HL-60 (cell line): ENCODE measurements at regions not wholly inside any gene's neighbourhood (a gene's known extent, or its start where the extent isn't known, plus 50 kb on each side); places are given as distances from the start of the nearest gene placed in this dataset.
A peak's percentile ranks its signal among the peaks of the same experiment; 100 is the strongest.

Experiments used
- DNase-seq, 2 experiments: peaks; one replicate each; pipeline ENCODE4 v3.0.0-alpha.2; 2010 to 2020; ENCODE audit warnings: low read depth in 1 of 2, low spot score in 1 of 2
- H3K27ac ChIP-seq: fragments of 250-450 bp; sonication (Bioruptor Pico); replicated peaks from 2 replicates; pipeline ENCODE4 v1.5.1; 2020; ENCODE audit warnings: mild to moderate bottlenecking, moderate library complexity
- H3K27me3 ChIP-seq: fragments of 250-450 bp; sonication (Bioruptor Pico); 2 replicates; pipeline ENCODE4 v1.5.1; 2021; ENCODE audit warnings: mild to moderate bottlenecking, moderate library complexity; ENCODE audit not compliant: insufficient read depth, poor library complexity, severe bottlenecking
- H3K4me3 ChIP-seq: replicated peaks from 2 replicates; pipeline ENCODE4 v1.5.1; 2011; ENCODE audit warnings: mild to moderate bottlenecking, control low read depth, low read length; ENCODE audit not compliant: insufficient read depth
- GABPA ChIP-seq: IDR thresholded peaks from 2 replicates; pipeline ENCODE4 v1.6.1; 2012; ENCODE audit warnings: low read depth
- POLR2AphosphoS5 ChIP-seq: IDR thresholded peaks from 2 replicates; pipeline ENCODE4 v1.6.1; 2012; ENCODE audit warnings: low read depth
- SPI1 ChIP-seq: IDR thresholded peaks from 2 replicates; pipeline ENCODE4 v1.6.1; 2012; ENCODE audit warnings: low read depth, mild to moderate bottlenecking, borderline replicate concordance
- TF ChIP-seq, protein P1 (sequence below): IDR thresholded peaks from one replicate; pipeline ENCODE4 v1.5.1; 2011; ENCODE audit warnings: low read length, control low read depth, inconsistent platforms; ENCODE audit not compliant: insufficient read depth
- TF ChIP-seq, protein P2 (sequence below): IDR thresholded peaks from 2 replicates; pipeline ENCODE4 v1.6.1; 2012; ENCODE audit warnings: low read depth; ENCODE audit not compliant: insufficient replicate concordance

DNA sequence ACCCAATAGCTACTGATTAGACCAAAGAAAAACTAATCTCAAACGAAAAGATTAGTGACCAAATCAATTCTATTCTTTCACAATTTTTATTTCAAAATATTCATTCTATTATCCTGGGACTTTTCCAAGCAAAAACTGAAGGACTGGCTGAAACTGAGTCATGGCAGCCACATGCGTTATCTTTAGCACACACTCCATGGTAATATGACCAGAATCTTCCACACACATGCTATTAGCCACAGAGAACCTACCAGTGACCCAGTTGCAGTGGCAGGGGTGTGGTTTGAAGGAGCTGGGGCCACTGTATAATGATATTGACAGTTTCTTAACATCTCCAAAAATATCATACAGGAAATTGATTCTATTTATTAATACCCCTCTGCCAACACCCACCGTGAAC lies 154.8 kb upstream of the ABI3BP start:
- Histone ChIP-seq H3K27me3 (no peaks in the 10 kb centered on the region), H3K27ac (no peak overlapping the region; the same call in 1 of the 2 replicates), H3K4me3 (no peak overlapping the region)
- no peak for DNase-seq
- TF ChIP-seq GABPA (no peak), POLR2AphosphoS5 (no peak), SPI1 (no peak)
- TF ChIP-seq, protein P1, sequence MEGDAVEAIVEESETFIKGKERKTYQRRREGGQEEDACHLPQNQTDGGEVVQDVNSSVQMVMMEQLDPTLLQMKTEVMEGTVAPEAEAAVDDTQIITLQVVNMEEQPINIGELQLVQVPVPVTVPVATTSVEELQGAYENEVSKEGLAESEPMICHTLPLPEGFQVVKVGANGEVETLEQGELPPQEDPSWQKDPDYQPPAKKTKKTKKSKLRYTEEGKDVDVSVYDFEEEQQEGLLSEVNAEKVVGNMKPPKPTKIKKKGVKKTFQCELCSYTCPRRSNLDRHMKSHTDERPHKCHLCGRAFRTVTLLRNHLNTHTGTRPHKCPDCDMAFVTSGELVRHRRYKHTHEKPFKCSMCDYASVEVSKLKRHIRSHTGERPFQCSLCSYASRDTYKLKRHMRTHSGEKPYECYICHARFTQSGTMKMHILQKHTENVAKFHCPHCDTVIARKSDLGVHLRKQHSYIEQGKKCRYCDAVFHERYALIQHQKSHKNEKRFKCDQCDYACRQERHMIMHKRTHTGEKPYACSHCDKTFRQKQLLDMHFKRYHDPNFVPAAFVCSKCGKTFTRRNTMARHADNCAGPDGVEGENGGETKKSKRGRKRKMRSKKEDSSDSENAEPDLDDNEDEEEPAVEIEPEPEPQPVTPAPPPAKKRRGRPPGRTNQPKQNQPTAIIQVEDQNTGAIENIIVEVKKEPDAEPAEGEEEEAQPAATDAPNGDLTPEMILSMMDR: no peak
- TF ChIP-seq, protein P2, sequence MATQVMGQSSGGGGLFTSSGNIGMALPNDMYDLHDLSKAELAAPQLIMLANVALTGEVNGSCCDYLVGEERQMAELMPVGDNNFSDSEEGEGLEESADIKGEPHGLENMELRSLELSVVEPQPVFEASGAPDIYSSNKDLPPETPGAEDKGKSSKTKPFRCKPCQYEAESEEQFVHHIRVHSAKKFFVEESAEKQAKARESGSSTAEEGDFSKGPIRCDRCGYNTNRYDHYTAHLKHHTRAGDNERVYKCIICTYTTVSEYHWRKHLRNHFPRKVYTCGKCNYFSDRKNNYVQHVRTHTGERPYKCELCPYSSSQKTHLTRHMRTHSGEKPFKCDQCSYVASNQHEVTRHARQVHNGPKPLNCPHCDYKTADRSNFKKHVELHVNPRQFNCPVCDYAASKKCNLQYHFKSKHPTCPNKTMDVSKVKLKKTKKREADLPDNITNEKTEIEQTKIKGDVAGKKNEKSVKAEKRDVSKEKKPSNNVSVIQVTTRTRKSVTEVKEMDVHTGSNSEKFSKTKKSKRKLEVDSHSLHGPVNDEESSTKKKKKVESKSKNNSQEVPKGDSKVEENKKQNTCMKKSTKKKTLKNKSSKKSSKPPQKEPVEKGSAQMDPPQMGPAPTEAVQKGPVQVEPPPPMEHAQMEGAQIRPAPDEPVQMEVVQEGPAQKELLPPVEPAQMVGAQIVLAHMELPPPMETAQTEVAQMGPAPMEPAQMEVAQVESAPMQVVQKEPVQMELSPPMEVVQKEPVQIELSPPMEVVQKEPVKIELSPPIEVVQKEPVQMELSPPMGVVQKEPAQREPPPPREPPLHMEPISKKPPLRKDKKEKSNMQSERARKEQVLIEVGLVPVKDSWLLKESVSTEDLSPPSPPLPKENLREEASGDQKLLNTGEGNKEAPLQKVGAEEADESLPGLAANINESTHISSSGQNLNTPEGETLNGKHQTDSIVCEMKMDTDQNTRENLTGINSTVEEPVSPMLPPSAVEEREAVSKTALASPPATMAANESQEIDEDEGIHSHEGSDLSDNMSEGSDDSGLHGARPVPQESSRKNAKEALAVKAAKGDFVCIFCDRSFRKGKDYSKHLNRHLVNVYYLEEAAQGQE: no peak

DNA sequence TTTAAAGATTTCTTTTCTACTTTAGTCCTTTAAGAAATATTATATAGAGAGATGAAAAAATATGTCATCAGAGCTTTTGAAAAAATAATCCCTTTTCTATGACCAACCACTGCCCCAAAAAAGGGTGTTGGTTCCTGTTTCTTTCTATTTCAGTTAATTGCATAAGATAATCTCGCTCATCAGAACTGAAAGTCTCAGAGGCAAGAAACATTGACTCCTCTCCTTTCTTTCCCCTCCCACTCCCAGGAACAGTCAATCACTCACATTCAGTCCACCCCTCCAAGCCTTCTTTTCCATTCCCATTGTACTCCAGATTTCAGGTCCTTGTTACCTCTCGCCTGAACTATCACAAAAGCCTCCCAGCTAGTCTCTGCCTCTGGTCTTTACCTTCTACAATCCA lies 153.7 kb upstream of the ABI3BP start:
- H3K27ac ChIP-seq: peak overlapping the region; percentile 49
- peak; percentile 25 to 52 for DNase-seq

DNA sequence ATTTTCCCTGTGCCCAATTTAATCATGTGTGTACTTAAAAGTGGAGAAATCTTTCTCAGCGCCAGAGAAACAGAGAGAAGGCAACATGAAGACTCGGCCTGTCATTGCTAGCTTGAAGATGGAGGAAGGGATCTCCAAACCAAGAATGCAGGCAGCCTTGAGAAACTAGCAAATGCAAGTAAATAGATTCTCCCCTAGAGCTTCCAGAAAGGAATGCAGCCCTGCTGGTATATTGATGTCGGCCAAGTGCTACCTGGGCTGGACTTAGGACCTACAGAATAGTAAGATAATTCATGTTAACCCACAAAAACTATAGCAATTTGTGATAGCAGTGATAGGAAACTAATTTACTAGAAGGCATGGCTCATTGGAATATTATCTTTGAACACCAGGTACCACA lies 150.9 kb upstream of the ABI3BP start:
- H3K27ac ChIP-seq: no peak overlapping the region
- TF ChIP-seq SPI1 (no peak), POLR2AphosphoS5 (no peak), GABPA (no peak)
- TF ChIP-seq, protein P2: no peak
- TF ChIP-seq, protein P1: no peak
- H3K4me3 ChIP-seq: no peak overlapping the region
- no peaks in the 10 kb centered on the region for H3K27me3 ChIP-seq
- DNase-seq: no peak

More for the DNA sequence above, 153.7 kb upstream of the ABI3BP start:
- TF ChIP-seq, protein P2: no peak
- TF ChIP-seq, protein P1: no peak
- TF ChIP-seq POLR2AphosphoS5 (no peak), SPI1 (no peak)
- H3K4me3 ChIP-seq: no peak overlapping the region
- H3K27me3 ChIP-seq: no peaks in the 10 kb centered on the region
